GM12865 (cell line): ENCODE measurements at regions not wholly inside any gene's neighbourhood (a gene's known extent, or its start where the extent isn't known, plus 50 kb on each side); places are given as distances from the start of the nearest gene placed in this dataset.

ENCODE experiments used
- DNase-seq: peaks from one replicate; pipeline ENCODE4 v3.0.0; 2010; ENCODE audit warnings: low read depth
- H3K4me3 ChIP-seq: 2 replicates; pipeline ENCODE4 v1.5.1; 2011; ENCODE audit warnings: mild to moderate bottlenecking, low read depth, low read length, control low read depth
- CTCF ChIP-seq: IDR thresholded peaks from 2 replicates; pipeline ENCODE4 v1.5.1; 2011; ENCODE audit warnings: low read length, control low read depth, low read depth, inconsistent platforms; ENCODE audit not compliant: insufficient read depth; ENCODE audit errors: missing control alignments

GRCh38 chr13:89255844-89256406 lies 1584.8 kb downstream of the SLITRK5 start:
- no peak for DNase-seq
- TF ChIP-seq CTCF, result no peak
- H3K4me3 ChIP-seq, result no peak overlapping the region

GRCh38 chr13:89267734-89268133 lies 1596.6 kb downstream of the SLITRK5 start:
- no peak for DNase-seq
- TF ChIP-seq CTCF, result no peak
- H3K4me3 ChIP-seq, result no peak overlapping the region

GRCh38 chr13:89269737-89270136 lies 1598.6 kb downstream of the SLITRK5 start:
- no peak for TF ChIP-seq CTCF
- DNase-seq, result no peak
- no peak overlapping the region for H3K4me3 ChIP-seq

GRCh38 chr13:89270736-89271135 lies 1599.6 kb downstream of the SLITRK5 start:
- TF ChIP-seq CTCF, result no peak
- DNase-seq, result no peak
- no peak overlapping the region for H3K4me3 ChIP-seq

GRCh38 chr13:89279374-89279773 lies 1608.2 kb downstream of the SLITRK5 start:
- H3K4me3 ChIP-seq, result no peak overlapping the region
- DNase-seq, result no peak
- TF ChIP-seq CTCF, result no peak

- TF ChIP-seq CTCF, result no peak
- H3K4me3 ChIP-seq, result no peak overlapping the region
- no peak for DNase-seq
These were observed 1610.2 kb downstream of the SLITRK5 start for GRCh38 chr13:89281331-89281730.

GRCh38 chr13:89282241-89282640 lies 1611.1 kb downstream of the SLITRK5 start:
- H3K4me3 ChIP-seq, result no peak overlapping the region
- no peak for TF ChIP-seq CTCF

More at GRCh38 chr13:89282241-89282640, 1611.1 kb downstream of the SLITRK5 start:
- no peak for DNase-seq
